Adrenal gland (tissue), 9 donors: ENCODE measurements at regions not wholly inside any gene's neighbourhood (a gene's known extent, or its start where the extent isn't known, plus 50 kb on each side); places are given as distances from the start of the nearest gene placed in this dataset.

Source experiments
- DNase-seq, 7 donors: peaks; one replicate each; pipeline ENCODE4 v3.0.0-alpha.2; 2019 to 2020
- H3K27ac ChIP-seq, 5 donors: fragments of 200-600 bp; sonication (generic) in 4 of 5; 1 replicate in 3 of 5; 2 replicates in 2 of 5; pipeline versions ENCODE4 v1.5.1 to v1.8.0; 2016 to 2020; ENCODE audit warnings: mild to moderate bottlenecking in 1 of 5
- H3K27me3 ChIP-seq: fragments of 200-600 bp; 2 replicates; pipeline ENCODE4 v1.8.0; 2021
- H3K36me3 ChIP-seq, 2 donors: fragments of 200-600 bp; replicated peaks in 1 of 2; 1 replicate in 1 of 2; 2 replicates in 1 of 2; pipeline versions ENCODE4 v1.5.1 to v1.8.0; 2018 to 2022
- H3K4me1 ChIP-seq, 2 donors: fragments of 200-600 bp; replicated peaks in 1 of 2; 1 replicate in 1 of 2; 2 replicates in 1 of 2; pipeline versions ENCODE4 v1.5.1 to v1.8.0; 2018 to 2021
- H3K4me3 ChIP-seq, 4 donors: fragments of 200-600 bp; sonication (generic) in 3 of 4; one replicate each; pipeline ENCODE4 v1.5.1; 2016 to 2018
- H3K9me3 ChIP-seq, 3 donors: fragments of 200-600 bp; sonication (generic) in 1 of 3; replicated peaks in 1 of 3; 1 replicate in 2 of 3; 2 replicates in 1 of 3; pipeline versions ENCODE4 v1.5.1 to v1.8.0; 2016 to 2021
- POLR2A ChIP-seq, 2 donors: fragments of 450-650 bp; IDR thresholded peaks; one replicate each; pipeline ENCODE4 v1.6.1; 2017; ENCODE audit warnings: antibody characterized with exemption in 2 of 2, mild to moderate bottlenecking in 2 of 2, moderate library complexity in 1 of 2
- WGBS, 4 donors: extraction: QIAGEN DNeasy Blood & Tissue Kit in 2 of 4; methylation state at CpG; one replicate each; pipeline versions ENCODE4 v1.1.5 to v1.1.7; 2013 to 2017; 5-methylcytosine and 5-hydroxymethylcytosine counted together
- intact Hi-C, 2 donors: fragments of 100-400 bp; cut with DNase I; formaldehyde crosslinking; loops; one replicate each; pipeline versions ENCODE4 v1.14.1 to v1.15.0; 2022 to 2023
- TF ChIP-seq, protein P1 (sequence below), 6 experiments: fragments of 450-650 bp in 4 of 6; fragments of 200-600 bp in 2 of 6; sonication (generic) in 1 of 6; IDR thresholded peaks; 1 replicate in 5 of 6; 2 replicates in 1 of 6; pipeline versions ENCODE4 v1.5.1 to v1.8.0; 2016 to 2021; ENCODE audit warnings: antibody characterized with exemption in 6 of 6, mild to moderate bottlenecking in 2 of 6, moderate library complexity in 1 of 6
- donor health status: healthy with polysubstance abuse.
- donor health status: Bipolar disorder and iron deficiency.
- donor health status: DM: yes; HTN: yes; CAD: no.
- donor health status: DM: no; HTN: no; CAD: no.
- donor health status: DM: no; HTN: no; CAD: no.

- no peaks in the 10 kb centered on the region for H3K9me3 ChIP-seq
- WGBS, 4 donors: 53 to 71% (median 63%) methylated on average over 1 of the region's 1 CpG
These were observed 623.4 kb upstream of the PIK3C3 start for GRCh38 chr18:41331661-41332060.

GRCh38 chr18:41326311-41326710 is 628.7 kb upstream of the PIK3C3 start:
- Histone ChIP-seq H3K36me3 (no peaks in the 10 kb centered on the region), H3K4me1 (no peaks in the 10 kb centered on the region), H3K27me3 (no peaks in the 10 kb centered on the region), H3K27ac (no peak overlapping the region), H3K9me3 (no peaks in the 10 kb centered on the region), H3K4me3 (no peak overlapping the region)
- intact Hi-C loops: no loop called here
- 55 to 86% (median 64%) methylated on average over 2 of the region's 2 CpGs for WGBS, 4 donors
- DNase-seq: no peak
- TF ChIP-seq, protein P1, sequence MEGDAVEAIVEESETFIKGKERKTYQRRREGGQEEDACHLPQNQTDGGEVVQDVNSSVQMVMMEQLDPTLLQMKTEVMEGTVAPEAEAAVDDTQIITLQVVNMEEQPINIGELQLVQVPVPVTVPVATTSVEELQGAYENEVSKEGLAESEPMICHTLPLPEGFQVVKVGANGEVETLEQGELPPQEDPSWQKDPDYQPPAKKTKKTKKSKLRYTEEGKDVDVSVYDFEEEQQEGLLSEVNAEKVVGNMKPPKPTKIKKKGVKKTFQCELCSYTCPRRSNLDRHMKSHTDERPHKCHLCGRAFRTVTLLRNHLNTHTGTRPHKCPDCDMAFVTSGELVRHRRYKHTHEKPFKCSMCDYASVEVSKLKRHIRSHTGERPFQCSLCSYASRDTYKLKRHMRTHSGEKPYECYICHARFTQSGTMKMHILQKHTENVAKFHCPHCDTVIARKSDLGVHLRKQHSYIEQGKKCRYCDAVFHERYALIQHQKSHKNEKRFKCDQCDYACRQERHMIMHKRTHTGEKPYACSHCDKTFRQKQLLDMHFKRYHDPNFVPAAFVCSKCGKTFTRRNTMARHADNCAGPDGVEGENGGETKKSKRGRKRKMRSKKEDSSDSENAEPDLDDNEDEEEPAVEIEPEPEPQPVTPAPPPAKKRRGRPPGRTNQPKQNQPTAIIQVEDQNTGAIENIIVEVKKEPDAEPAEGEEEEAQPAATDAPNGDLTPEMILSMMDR (IDR thresholded peaks at IDR 0.05): no peak
- TF ChIP-seq POLR2A (IDR thresholded peaks at IDR 0.05): no peak

More at GRCh38 chr18:41331661-41332060, 623.4 kb upstream of the PIK3C3 start:
- DNase-seq: no peak
- no peak overlapping the region for H3K27ac ChIP-seq
- H3K4me3 ChIP-seq: no peak overlapping the region
- H3K4me1 ChIP-seq: no peaks in the 10 kb centered on the region
- H3K36me3 ChIP-seq: no peaks in the 10 kb centered on the region
- TF ChIP-seq POLR2A (IDR thresholded peaks at IDR 0.05): no peak
- TF ChIP-seq, protein P1 (IDR thresholded peaks at IDR 0.05): no peak
- H3K27me3 ChIP-seq: no peaks in the 10 kb centered on the region
- intact Hi-C loops: no loop called here

DNA sequence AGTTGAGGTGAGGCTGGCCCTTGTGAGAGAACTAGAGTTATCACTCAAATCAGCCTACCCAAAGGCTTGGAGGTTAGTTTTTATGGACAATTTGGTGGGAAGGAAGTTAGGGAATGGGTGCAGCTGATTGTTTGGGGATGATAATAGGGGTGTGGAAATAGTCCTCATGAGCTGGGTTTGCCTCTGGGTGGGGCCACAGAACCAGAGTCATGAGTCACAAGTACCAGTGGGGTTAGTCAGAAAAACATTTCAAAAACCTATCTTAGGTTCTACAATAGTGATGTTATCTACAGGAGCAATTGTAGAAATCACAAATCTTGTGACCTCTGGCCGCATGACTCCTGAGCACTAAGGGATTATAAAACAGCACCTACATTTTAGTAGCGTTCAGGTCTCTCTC is 630.1 kb upstream of the PIK3C3 start:
- Histone ChIP-seq H3K27me3 (no peaks in the 10 kb centered on the region), H3K27ac (no peak overlapping the region), H3K36me3 (no peaks in the 10 kb centered on the region), H3K4me3 (no peak overlapping the region), H3K9me3 (no peaks in the 10 kb centered on the region), H3K4me1 (no peaks in the 10 kb centered on the region)
- no peak for TF ChIP-seq POLR2A (IDR thresholded peaks at IDR 0.05)
- TF ChIP-seq, protein P1 (IDR thresholded peaks at IDR 0.05): no peak
- intact Hi-C loops: no loop called here
- WGBS, 4 donors: 68 to 92% (median 75%) methylated on average over 2 of the region's 2 CpGs
- no peak for DNase-seq

- no peaks in the 10 kb centered on the region for H3K4me1 ChIP-seq
- no peak for DNase-seq
- no peaks in the 10 kb centered on the region for H3K27me3 ChIP-seq
- TF ChIP-seq, protein P1 (IDR thresholded peaks at IDR 0.05): no peak
- no peak for TF ChIP-seq POLR2A (IDR thresholded peaks at IDR 0.05)
- no peak overlapping the region for H3K4me3 ChIP-seq
- WGBS, 4 donors: 66 to 84% (median 76%) methylated on average over 2 of the region's 2 CpGs
- no peak overlapping the region for H3K27ac ChIP-seq
- intact Hi-C loops: no loop called here
- H3K9me3 ChIP-seq: no peaks in the 10 kb centered on the region
- no peaks in the 10 kb centered on the region for H3K36me3 ChIP-seq
These were observed 630.8 kb upstream of the PIK3C3 start for GRCh38 chr18:41324020-41324791.
